Prostate gland (tissue), 2 donors: ENCODE measurements at regions not wholly inside any gene's neighbourhood (a gene's known extent, or its start where the extent isn't known, plus 50 kb on each side); places are given as distances from the start of the nearest gene placed in this dataset.

Source experiments
- CTCF ChIP-seq, 4 experiments: fragments of 200-600 bp in 2 of 4; fragments of 450-650 bp in 2 of 4; sonication (generic) in 2 of 4; IDR thresholded peaks; 1 replicate in 3 of 4; 2 replicates in 1 of 4; pipeline ENCODE4 v1.5.1; 2016 to 2019; ENCODE audit warnings: antibody characterized with exemption in 4 of 4, mild to moderate bottlenecking in 2 of 4, moderate library complexity in 2 of 4
- POLR2A ChIP-seq: fragments of 450-650 bp; IDR thresholded peaks from one replicate; pipeline ENCODE4 v1.6.1; 2016; ENCODE audit warnings: antibody characterized with exemption, mild to moderate bottlenecking

DNA sequence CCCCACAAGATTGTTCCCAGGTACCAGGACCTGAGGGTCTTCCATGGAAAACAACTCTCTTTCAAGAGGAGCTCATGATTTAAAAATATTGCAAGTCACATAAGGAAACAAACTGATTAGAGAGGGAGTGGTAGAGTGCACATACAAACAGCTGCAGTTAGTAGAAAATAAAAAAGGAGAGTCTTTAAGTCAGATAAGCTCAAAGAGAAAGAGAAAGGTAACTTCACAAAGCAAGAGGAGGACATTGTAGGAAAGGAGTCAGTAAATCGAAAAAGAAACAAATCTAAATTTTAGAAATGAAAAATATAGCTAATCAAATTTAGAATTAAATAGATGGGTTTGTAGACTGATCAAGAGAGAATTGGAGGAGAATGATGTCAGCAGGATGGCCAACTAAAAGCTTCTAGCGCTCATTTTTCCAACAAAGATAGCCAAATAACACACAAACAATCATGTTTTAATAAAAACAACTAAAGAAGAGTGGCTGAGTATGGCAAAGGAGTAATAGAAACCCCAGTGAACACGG is 86.1 kb upstream of the CD53 start:
- TF ChIP-seq CTCF (IDR thresholded peaks at IDR 0.05), result no peak
- TF ChIP-seq POLR2A, result no peak
